ENCODE measurements at regions not wholly inside any gene's neighbourhood (a gene's known extent, or its start where the extent isn't known, plus 50 kb on each side); places are given as distances from the start of the nearest gene placed in this dataset.

DNA sequence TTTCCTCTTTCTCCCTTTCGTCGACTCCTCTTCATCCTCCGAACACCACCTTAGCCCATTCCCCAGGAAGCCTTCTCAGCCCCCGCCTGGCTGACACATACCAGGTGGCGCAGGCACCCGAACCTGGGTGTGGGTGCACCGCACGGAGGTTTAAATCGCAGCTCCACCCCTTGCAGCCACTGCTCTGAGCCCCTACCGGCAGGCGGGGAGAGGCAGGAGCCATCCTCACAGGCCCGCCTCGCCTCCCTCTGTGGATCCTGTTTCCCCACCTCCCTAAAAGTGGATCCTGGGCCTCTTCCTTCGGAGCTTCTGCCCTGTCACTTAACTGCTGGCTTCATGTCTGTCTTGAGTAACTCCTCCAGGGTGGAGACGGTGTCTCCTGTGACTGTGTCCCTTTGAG is 110.7 kb downstream of the OLFM1 start:
- no peak for DNase-seq

DNA sequence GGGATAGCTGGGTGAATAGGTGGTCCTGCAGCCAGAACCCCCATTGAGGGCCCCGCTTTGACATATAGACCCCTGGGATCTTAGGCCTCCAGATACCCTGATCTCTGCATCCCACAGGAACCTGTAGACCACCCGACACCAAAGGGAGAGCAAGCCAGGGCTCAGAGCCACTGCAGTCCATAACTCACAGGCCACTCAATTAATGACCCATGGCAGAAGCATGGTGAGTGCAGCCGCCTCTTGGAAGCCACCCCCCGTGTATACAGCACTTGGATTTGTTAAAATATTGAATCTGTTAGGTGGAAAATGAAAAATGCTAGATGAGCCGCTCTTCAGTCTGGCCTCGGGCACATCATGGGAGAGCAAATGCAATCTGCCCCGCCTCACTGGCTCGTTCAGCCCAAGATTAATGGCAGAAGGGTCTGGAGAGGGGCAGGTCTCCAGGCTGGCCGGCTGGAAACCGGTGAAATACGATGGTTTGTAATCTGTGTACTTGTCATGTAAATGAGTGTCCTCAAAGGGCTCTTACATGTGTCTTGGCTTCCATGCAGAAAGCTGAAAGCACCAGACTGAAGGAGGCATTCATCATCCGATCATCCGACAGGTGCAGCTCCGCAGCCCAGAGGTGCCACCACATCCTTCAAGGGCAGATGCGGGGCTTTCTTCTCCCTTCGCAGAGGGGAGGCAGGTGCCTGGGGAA is 111.3 kb downstream of the OLFM1 start:
- DNase-seq: no peak

DNA sequence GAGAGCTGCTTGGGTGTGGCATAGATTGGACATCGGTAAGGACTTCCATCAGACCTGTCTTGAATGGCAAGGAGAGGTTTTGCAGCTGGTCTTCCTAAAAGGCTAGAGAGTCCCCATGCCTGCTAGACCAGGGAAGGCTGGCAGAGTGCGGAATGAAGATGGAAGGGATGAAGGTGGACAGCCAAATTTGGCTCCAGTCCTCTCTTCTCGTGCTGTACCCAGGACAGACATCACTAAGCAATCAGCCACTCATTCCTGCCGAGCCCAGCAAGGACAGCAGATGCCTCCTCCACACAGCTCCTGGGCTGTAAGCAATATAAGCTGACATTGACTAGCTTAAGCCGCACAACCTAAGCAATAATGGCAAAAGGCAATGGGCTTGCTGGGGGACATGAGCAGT is 112.0 kb downstream of the OLFM1 start:
- DNase-seq: no peak

DNA sequence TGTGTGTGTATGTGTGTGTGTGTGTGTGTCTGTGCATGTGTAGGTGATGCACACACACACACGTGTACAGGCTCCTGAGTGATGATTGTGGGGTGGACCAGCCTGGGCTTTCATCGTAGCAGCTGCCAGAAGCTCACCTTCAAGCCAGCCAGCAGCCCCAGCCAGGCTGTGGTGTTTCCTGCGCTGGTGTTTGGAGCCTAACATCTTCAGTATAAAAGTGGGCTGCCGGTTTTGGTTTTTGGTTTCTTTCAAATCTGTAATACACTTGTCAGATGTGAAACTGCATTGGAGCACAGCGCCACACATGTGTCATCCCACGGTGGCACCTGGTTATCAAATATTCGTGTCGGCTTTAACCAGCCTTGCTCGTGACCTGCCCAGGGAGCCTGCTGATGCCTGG is 114.2 kb downstream of the OLFM1 start:
- no peak for DNase-seq

DNA sequence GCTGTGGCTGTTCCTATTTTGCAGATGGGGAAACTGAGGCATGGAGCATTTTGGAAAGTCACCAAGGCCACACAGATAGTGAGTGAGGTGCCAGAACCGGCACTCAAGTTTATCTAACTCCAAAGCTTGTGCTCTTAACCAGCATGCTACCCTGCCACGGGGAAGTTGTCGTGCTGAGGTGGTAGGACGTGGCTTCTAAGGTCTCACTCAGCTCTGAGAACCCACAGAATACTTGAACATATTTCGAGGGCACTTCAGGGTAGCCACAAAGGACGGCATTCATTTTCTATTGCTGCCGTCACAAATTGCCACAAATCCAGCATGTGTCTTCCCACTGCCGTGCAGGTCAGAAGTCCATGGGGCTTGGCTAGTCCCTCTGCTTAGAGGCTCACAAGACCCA is 116.7 kb downstream of the OLFM1 start:
- no peak for DNase-seq

DNA sequence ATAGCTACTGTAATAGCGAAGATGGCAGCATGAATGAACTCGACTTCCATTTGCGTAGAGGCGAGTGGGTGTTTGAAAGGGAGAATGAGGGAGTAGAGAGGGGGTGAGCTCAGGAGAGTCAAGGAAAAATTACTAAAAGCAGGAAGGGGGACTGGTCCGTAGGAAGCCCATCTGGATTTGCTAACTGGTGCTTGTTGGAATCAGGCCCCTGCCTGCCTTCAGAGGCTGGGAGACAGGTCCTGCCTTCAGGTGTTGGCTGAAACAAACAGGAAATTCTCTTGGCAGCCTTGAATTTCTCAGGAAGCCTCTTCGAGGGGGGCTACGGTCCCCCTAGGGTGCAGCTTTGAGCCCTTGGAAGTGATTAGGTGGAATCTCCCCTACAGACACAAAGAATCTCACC is 121.7 kb downstream of the OLFM1 start:
- DNase-seq: no peak

DNA sequence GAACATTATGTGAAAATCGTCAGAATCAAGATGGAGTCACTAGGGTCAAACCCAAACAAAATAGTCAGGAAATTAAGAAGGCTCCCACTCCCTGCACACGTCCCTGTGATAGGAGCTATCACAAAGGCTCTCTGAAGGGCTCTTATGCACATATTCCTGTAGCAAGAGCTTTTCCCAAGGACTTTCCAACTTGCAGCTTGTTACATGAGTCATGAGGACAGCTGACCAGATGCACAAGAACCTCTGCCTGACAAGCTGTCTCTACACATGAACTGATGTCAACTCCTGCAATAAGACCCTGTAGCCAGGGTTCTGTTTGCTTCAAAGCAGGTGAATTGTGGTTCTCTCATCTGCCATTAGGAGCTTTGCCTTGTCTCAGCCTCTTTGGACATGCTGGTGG is 122.4 kb downstream of the OLFM1 start:
- DNase-seq: no peak

DNA sequence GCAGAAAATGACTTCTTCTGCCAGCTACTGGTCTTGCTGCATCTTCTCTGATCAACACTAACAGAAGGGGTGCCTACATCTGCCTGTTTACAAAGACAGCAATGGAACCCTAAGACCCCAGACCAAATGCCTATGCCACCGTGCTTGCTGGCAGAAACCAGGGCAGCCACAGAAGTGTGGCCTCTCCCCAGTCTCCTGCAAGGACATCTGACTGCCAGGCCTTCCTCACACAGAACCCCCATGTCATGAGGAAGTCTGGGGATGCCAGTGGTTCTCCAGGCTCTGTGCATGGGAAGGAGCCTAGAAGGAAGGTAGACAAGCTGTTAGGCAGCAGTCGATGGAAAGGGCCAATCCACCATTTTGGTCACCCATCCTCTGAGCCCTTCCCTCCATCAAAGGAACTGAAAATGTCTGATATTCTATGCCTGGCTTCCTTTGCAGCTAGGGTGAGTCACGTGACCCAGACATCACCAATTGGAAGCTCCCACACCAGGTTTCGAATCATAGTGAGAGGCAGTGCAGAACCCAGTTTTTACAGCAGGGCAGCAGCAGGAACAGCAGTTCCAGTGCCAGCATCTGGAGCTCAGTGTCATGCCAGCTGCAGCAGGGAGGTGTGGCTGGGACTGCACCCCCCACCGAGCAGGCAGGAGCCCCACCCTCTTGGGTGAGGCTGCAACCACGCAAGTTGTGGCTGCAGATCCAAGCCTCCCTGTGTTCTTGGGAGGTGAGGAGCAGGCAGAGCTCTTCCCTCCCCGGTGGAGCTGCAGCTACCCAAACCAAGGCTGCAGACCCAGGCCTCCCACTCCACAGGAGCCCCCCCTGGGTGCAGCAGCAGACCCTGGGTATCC is 123.4 kb downstream of the OLFM1 start:
- DNase-seq: no peak

DNA sequence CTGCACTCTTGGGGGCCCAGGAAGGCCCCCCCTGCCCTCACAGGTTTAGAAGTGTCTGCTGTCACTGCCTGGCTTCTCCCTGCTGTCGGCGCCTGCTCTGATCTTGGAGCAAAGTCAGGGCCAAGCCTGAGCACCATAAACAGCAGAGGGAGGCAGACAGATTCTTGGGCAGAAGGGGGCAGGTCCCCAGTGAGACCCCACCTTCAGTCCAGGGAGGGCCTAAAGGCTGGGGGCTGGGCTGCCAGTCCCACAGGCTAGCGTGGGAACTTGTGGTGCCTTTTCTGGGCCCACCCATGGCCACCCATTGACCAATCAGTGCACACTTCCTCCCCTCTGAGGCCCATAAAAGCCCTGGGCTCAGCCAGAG is 124.0 kb downstream of the OLFM1 start:
- no peak for DNase-seq

DNA sequence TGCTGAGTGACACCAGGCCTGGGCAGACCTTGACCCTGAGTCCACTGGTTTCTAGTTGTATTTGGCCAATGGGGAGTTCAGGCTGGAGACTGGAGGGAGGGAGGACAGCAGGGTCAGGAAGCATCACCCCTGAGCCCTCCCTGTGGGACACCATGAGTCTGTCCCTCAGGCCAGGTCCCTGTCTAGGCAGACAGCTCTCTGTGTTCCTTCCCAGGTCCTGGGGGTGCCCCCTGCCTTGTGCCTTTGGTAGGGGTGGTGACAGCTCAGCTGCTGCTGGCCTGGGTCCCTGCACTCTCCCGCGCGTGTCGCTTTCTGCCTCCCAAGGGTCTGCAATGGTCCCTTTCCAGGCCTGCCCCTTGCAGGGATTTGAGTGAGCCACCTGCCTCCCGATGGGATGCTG is 125.5 kb downstream of the OLFM1 start:
- DNase-seq: no peak

DNA sequence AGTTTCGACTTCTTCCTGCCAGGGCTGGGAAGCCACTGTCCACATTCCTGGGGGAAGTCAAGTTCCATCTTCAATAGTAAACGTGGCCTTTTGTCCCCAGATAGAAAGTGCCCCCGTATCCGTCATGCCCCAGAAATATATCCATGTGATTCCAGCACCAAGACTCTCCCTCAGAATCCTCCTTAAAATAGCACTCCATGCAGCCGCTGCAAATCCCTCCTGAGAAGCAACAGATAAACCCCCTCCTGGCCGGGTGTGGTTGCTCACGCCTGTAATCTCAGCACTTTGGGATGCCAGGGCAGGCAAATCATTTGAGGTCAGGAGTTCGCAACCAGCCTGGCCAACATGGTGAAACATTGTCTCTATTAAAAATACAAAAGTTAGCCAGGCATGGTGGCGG is 126.1 kb downstream of the OLFM1 start:
- no peak for DNase-seq

DNA sequence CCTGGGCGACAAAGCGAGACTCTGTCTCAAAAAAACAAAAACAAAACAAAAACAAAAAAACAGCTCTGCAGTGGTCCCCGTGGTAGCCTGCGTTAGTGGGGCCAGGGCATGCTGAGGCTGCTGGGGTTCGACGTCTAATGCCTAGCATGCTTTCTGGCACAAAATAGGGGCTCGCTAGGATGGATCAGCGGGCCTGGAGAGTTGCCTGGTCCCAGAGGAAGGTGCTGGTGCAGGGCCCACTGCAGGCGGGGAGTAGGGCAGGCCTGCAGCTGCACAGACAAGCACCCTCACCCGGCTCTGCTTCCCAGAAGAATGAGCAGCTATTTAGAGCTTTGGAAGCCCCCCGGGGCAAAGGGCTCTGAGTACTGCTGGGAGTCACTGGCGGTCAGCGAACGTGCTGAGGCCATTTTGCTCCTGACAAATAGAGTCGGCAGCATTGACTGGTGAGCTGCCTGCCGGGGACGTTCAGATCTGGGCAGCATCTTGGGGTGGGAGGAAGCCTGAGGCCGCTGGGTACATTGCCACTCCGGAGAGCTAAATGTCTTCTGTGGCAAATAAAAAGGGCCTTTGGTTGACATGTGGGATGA is 126.7 kb downstream of the OLFM1 start:
- no peak for DNase-seq

DNA sequence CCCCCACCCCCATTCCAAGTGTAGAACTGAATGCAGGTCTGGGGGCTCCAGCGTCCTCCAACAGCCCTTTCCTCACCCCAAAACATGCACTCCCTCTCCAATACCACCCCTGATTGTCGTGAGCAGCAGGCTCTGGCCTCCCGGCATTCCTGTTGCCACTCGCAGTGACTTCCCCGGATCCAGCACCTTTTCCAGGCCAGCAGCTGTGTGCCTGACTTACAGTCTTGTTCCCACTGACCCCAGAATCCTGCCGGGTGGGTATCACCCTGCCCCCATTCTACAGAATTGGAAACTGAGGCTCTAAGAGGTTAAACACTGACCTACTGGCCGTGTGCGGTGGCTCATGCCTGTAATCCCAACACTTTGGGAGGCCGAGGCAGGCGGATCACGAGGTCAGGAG is 127.2 kb downstream of the OLFM1 start:
- DNase-seq: no peak

DNA sequence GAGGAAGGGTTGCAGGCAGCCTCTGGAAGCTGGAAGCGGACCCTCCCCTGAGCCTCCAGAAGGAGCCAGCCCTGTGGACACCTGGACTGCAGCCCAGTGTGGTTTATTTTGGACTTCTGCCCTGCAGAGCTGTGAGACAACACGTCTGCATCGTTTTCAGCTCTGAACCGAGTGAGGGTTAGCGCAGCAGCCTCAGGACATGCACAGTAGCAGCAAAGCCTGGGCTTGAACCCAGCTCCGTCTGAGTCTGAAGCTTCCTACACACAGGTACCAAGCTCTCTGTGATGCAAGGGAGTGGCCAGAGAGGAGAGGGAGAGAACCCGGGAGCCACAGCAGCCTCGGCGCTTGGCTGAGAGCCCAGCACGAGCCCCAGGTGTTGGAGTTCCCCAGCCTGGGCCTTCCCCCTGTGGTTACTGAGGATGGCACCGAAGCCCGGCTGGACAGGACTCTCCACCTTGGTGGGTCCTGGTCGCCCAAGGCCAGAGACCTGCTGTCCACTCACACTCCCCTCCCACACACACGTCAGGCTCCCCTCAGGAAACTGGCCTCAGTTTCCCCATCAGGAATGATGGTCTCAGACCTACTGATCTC is 128.2 kb downstream of the OLFM1 start:
- DNase-seq: peak; percentile 35

DNA sequence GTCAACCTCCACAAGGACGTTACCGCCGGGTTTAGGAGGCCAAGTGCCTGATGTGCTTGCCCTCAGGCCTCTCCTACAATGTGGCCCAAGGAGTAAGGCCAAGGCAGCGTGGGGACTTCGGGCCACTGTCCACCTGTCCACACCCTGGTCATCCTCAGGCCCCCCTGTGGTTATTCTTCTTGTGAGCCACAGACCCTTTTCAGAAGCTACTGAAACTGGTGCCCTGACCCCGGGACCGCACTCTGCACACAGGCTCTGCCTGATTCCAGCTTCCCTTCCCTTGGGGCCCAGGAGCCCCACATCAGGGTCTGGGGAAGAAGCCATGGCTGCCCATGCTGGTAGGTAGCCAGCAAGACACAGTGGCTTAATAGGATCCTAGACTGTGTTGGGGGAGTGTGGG is 128.8 kb downstream of the OLFM1 start:
- DNase-seq: no peak

DNA sequence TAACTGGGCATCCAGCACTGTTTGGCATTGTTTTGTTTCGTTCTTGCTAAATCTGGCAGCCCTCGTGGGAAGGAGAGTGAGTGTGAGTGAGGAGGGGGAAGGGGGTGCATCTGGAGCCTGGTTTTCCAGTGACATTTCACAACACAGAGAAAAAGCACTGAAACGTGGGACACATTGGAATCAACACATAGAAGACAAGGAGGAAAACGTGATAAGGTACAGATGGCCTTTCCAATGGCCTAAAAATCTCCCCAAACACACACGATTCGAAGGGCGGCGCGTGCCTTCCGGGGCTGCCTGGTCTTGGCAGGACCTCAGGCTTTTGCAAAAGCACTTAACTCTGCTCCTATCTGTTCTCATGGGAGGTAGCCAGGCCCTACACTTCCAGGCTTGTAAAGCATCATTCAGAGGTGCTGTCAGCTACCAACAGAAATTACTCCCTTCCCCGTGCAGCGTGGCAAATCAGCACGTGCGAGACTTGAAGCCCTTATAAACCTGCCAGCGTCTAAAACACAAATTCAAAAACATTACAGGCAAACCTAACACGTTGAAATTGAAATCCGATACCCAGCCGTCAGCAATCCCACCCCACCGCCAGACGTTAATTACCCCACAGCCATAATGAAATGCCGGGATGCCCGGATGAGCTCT is 129.4 kb downstream of the OLFM1 start:
- DNase-seq: no peak

DNA sequence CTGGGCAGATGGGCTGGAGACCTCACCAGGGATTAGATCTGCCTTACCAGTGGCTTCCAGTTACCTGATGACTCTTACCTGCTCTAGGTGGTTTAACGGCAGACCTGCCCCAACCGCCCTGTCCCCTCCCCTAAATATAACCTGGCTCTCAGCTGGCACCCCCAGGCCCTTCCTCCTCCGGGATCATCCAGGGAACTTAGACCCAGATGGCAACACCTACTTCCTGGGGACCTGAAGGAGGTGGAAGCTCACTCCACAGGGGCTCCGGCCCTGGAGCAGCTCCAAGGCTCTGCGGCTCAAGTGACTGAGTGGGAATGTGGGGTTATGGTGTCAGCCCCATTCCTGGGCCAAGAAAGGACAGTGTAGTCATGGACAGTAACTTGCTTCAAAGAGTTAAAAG is 130.4 kb downstream of the OLFM1 start:
- DNase-seq: no peak

DNA sequence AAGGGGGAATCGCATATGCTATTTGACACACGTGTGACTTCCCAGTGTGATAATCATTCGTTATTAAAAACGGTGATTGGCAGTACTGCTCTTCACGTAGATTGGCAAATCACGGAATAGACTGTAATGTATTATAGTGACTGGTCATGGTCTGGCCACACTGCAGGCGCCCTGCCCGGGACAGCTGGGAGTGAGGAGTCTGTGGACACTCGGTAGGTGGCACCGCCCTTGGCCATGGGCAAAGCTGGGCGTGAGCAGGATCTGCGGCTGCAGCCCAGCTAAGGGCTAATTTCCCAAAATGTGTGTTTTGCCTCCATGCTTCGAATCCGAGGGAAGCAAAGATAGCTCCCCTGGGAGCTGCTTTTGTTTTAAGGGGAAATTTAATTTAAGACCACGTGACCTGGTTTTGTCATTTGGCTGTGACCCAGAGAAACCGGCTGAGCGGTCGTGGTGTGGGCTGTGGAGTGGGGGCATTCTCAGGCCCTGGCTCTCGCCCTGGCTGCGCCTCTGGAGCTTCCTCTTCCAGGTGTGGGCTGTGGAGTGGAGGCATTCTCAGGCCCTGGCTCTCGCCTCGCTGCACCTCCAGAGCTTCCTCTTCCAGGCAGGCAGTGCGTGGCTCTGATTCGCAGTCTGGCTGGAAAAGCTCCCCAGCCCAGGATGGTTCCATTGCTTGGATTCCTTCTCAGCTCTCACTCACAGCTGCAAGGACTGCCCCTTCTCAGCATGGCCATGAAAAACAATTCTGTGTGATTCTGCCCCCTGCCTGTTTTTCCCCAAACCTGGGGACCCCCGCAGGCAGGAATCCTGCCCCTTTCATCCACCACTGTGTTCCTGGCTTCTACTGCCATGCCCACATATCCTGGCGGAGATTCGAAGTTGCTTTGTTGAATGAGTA is 131.1 kb downstream of the OLFM1 start:
- no peak for DNase-seq

DNA sequence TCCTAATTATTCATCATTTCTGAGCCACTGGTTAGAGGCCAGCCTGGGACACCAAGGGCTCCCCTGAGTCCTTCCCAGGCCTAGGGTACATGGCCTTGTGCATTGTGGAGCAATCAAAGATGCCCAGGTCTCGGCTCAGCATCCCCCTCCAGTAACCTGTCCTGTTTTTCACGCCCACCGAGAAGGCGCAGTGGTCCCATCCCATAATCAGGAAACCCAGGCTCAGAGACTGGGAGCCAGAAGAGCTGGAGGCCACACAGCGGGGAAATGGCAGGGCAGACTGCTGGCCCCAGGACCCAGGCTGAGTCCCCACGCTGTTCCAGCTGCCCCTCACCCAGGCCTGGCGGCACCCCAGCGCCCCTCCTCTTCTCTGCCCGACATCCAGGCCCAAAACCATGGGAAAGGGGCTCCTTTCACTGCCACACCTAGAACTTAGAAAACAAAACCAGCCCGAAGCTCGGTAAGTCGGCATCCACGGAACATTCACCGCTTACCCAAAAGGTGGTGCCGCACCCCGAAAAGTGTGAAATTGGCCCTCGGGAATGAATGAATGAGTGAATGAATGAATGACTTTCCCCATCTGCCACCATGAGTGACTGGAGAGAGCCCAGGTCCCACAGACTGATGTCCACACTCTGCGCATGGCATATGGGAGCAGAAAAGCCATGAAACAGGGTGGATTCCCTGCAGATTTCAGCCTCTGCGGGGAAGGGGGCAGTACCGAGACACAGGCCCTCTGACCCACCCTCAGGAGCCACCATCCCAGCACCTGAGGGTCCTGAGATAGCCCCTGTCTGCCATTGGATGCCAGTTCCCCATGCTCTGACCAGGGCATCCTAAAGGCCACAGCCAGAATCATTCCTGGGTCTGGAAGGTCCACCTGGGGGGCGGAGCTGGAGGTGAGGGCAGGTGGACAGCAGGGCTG is 132.5 kb downstream of the OLFM1 start:
- DNase-seq: no peak

DNA sequence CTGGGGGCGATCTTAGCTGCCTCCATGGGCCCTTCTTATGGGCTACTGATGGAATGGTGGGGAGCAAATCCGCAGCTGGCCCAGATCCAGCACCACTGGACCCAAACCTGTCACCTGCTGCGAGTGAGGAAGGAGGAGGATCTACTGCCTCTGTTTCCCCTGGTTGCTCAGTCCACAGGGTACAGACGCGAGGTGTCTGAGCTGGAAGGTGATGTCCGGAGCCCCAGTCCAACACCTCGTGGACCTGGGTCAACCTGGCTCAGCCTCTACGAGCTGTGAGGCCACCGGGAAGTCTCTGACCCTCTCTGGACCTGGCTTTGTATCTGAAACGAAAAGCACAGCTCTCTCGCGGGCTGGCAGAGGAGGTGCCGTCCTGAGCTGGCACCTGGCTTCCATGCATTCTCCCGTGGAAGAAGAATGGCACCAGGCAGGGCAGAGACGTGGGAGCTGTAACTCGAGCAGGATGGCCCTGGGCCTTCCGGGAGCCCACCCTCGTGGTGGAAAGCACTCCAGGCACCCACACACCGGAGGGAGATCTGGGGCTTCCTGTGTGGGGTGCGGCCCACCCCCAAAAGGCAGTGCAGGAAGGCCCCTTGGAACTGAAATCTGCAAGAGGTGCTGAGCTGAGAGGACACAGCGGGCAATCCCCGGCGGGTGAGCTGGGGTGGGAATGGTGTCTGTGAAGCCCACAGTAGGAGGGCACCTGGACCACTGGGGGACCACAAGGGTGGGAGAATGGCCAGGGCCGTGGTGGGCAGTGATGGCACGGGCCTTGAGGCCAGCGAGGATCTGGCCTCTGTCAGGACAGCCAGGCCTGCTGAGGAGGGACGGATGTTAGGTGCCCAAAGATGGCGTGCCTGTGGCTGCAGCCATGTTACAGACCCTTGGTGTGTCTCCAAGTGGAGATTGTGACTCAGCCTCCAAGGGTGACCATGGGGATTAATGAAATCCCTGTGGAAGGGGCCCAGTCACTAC is 133.4 kb downstream of the OLFM1 start:
- DNase-seq: no peak
